Osteocyte (in vitro differentiated cells): ENCODE measurements at regions not wholly inside any gene's neighbourhood (a gene's known extent, or its start where the extent isn't known, plus 50 kb on each side); places are given as distances from the start of the nearest gene placed in this dataset.

Experiments used
- DNase-seq: peaks from one replicate; pipeline ENCODE4 v3.0.0; 2021; ENCODE audit warnings: mixed read lengths; ENCODE audit not compliant: unreplicated experiment; ENCODE audit errors: extremely low spot score
- H3K27ac Mint-ChIP-seq: one replicate; pipeline ENCODE4 v1.8.0; 2021; ENCODE audit warnings: mild to moderate bottlenecking, mixed read lengths; ENCODE audit not compliant: unreplicated experiment
- H3K27me3 Mint-ChIP-seq: one replicate; pipeline ENCODE4 v1.8.0; 2021; ENCODE audit warnings: mixed read lengths; ENCODE audit not compliant: unreplicated experiment
- H3K36me3 Mint-ChIP-seq: one replicate; pipeline ENCODE4 v1.8.0; 2021; ENCODE audit warnings: mixed read lengths; ENCODE audit not compliant: unreplicated experiment
- H3K4me1 Mint-ChIP-seq: one replicate; pipeline ENCODE4 v1.8.0; 2021; ENCODE audit warnings: mixed read lengths; ENCODE audit not compliant: unreplicated experiment
- H3K4me3 Mint-ChIP-seq: one replicate; pipeline ENCODE4 v1.8.0; 2021; ENCODE audit warnings: mild to moderate bottlenecking, moderate library complexity, mixed read lengths; ENCODE audit not compliant: unreplicated experiment
- H3K9me3 Mint-ChIP-seq: one replicate; pipeline ENCODE4 v1.8.0; 2021; ENCODE audit warnings: mixed read lengths; ENCODE audit not compliant: unreplicated experiment
- TF ChIP-seq, protein P1 (sequence below): fragments of 200-600 bp; sonication (generic); IDR thresholded peaks from 2 replicates; pipeline ENCODE4 v1.5.0; 2021; ENCODE audit warnings: antibody characterized with exemption, mild to moderate bottlenecking, moderate library complexity

DNA sequence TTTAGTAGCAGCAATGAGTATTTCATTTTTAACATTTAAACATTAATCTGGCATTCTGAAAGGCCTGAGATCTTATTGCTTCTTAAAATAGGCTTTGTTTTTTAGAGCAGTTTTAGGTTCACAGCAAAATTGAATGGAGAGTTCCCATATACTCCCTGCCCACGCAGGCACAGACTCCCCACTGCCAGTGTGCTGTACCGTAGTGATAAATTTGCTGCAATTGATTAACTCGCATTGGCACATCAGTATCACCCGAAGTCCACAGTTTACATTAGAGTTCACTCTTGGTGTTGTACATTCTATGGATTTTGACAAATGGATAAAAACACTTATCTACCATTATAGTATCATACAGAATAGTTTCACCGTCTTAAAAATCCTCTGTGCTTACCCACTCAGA lies 71.8 kb upstream of the ERRFI1 start:
- H3K4me1 Mint-ChIP-seq: peaks cover 56% of the 10 kb centered on the region
- no peak overlapping the region for H3K4me3 Mint-ChIP-seq

DNA sequence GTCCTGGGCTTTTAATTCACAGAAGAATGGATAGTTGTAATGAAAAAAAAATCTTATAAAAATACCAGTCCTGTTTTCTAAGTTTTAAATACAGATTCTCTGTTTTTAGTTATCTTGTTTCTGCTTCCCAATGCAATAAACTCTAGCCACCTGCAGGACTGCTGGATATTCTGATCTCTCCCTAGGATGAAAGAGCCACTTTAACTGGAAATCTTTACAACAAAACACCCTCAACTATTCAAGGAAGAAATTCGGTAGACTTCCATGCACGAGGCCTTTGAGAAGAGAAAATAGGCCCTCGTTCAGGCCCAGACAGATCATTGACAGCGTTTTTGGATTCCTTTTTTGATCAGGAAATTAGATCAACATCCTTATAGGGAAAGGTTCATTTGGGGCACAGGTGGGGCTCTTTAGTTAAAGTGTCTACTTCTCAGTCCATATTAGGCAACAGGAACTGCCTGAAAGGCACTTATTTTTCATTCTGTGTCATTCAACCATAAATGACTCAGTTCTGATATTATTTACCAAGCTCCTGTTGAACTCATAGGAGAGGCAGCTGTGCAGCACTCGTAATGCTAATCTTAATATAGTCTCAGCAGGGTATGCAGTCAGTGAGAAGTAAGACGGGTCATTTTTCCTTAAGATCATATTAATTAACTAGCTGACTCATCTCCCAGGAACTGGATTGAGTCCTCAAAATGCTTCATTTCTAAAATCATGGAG lies 71.1 kb upstream of the ERRFI1 start:
- TF ChIP-seq, protein P1, sequence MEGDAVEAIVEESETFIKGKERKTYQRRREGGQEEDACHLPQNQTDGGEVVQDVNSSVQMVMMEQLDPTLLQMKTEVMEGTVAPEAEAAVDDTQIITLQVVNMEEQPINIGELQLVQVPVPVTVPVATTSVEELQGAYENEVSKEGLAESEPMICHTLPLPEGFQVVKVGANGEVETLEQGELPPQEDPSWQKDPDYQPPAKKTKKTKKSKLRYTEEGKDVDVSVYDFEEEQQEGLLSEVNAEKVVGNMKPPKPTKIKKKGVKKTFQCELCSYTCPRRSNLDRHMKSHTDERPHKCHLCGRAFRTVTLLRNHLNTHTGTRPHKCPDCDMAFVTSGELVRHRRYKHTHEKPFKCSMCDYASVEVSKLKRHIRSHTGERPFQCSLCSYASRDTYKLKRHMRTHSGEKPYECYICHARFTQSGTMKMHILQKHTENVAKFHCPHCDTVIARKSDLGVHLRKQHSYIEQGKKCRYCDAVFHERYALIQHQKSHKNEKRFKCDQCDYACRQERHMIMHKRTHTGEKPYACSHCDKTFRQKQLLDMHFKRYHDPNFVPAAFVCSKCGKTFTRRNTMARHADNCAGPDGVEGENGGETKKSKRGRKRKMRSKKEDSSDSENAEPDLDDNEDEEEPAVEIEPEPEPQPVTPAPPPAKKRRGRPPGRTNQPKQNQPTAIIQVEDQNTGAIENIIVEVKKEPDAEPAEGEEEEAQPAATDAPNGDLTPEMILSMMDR: no peak
- DNase-seq: no peak
- peak overlapping the region; percentile 97 for H3K27ac Mint-ChIP-seq
- H3K4me3 Mint-ChIP-seq: no peak overlapping the region
- no peaks in the 10 kb centered on the region for H3K9me3 Mint-ChIP-seq
- peaks cover 3% of the 10 kb centered on the region for H3K36me3 Mint-ChIP-seq
- H3K27me3 Mint-ChIP-seq: no peaks in the 10 kb centered on the region
- H3K4me1 Mint-ChIP-seq: peaks cover 63% of the 10 kb centered on the region

More for the DNA sequence above, 71.8 kb upstream of the ERRFI1 start:
- no peaks in the 10 kb centered on the region for H3K27me3 Mint-ChIP-seq
- H3K27ac Mint-ChIP-seq: peak overlapping the region; percentile 97
- H3K9me3 Mint-ChIP-seq: no peaks in the 10 kb centered on the region
- TF ChIP-seq, protein P1: no peak
- H3K36me3 Mint-ChIP-seq: peaks cover 3% of the 10 kb centered on the region
- DNase-seq: no peak

DNA sequence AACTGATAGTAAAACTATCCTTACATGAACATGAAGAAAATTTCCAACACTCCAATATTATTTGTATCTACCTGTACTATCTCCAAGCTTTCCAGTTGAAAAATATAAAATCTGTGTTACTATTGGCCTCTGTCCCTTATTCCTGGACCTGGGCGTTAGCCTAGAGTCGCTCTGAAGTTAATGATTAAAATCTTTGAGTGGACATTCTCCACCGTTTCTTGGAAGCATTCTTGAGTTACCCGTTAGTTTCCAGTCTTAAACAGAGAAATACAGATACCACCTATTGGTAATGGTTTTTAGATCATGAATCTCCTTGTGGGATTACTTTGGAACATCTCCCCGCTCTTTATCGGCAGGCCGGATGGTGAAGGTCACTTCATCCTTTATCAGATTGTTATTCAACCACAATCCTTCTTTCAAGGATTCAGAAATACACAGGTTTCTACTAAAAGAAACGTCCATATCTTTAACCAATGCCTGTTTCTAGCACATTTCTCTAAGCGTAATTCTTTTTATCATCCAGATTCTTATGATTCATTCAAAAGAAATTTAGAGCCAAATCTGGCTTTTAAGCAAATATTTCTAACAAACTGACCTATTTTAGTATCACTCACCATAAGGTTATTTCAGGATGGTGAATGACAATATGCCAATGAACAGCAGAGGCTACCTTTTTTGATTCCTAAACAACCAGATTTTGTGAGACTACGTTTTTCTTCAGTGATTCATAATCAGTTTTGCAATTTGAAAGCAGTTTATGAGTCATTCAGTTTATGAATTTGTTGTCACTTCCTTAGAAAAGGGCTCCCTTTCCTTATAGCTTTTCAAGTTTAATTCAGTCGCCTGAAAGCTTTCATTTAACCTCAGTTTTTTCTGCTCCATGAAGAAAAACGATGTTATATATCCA lies 70.2 kb upstream of the ERRFI1 start:
- Mint-ChIP-seq H3K4me1 (peaks cover 69% of the 10 kb centered on the region), H3K36me3 (peaks cover 3% of the 10 kb centered on the region), H3K4me3 (no peak overlapping the region), H3K27ac (peak overlapping the region; percentile 97), H3K9me3 (no peaks in the 10 kb centered on the region), H3K27me3 (no peaks in the 10 kb centered on the region)
- no peak for DNase-seq
- TF ChIP-seq, protein P1: no peak

DNA sequence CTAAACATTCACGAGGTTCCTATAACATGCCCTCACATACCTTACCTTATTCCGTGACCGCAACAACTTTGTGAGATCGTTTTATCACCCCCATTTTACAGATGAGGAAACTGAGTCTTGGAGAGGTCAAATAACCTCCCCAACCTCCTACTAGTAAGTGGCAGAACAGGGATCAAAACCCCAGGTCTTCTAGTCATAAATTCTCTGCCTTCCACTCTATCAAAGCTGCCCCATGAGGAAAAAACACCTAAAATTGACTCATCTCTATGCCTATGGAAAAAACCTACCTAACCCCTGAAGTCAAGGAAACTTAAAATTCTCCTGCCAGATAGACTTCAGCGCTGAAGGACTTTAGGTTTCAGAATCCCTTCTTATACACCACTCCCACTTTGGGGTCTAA lies 69.5 kb upstream of the ERRFI1 start:
- Mint-ChIP-seq H3K27ac (peak overlapping the region; percentile 97), H3K4me1 (peaks cover 76% of the 10 kb centered on the region), H3K27me3 (no peaks in the 10 kb centered on the region), H3K36me3 (peaks cover 3% of the 10 kb centered on the region), H3K9me3 (no peaks in the 10 kb centered on the region), H3K4me3 (no peak overlapping the region)
- DNase-seq: no peak
- TF ChIP-seq, protein P1: no peak
